Mucosa of gallbladder (tissue), 1 donor: ENCODE measurements at regions not wholly inside any gene's neighbourhood (a gene's known extent, or its start where the extent isn't known, plus 50 kb on each side); places are given as distances from the start of the nearest gene placed in this dataset.
A peak's percentile ranks its signal among the peaks of the same experiment; 100 is the strongest.

Experiments
- DNase-seq: peaks from one replicate; pipeline ENCODE4 v3.0.0-alpha.2; 2020; ENCODE audit warnings: low spot score
- donor health status: DM: no; HTN: no; CAD: no.

- DNase-seq: peak; percentile 18
Observed at GRCh38 chr6:141164042-141164743, 968.5 kb upstream of the GJE1 start.

GRCh38 chr6:141163107-141163506, 969.6 kb upstream of the GJE1 start:
- DNase-seq: no peak

GRCh38 chr6:141158740-141159139, 974.0 kb upstream of the GJE1 start:
- no peak for DNase-seq

- DNase-seq: no peak
Observed at GRCh38 chr6:141153563-141153962, 979.2 kb upstream of the GJE1 start.

GRCh38 chr6:141152951-141153350, 979.8 kb upstream of the GJE1 start:
- DNase-seq: no peak

- no peak for DNase-seq
Observed at GRCh38 chr6:141151710-141152417, 980.9 kb upstream of the GJE1 start.

GRCh38 chr6:141141870-141142269, 990.9 kb upstream of the GJE1 start:
- DNase-seq: no peak

GRCh38 chr6:141140905-141141304, 991.8 kb upstream of the GJE1 start:
- no peak for DNase-seq

GRCh38 chr6:141139461-141139860, 993.3 kb upstream of the GJE1 start:
- DNase-seq: no peak

- no peak for DNase-seq
Observed at GRCh38 chr6:141134723-141135122, 998.0 kb upstream of the GJE1 start.

- DNase-seq: no peak
Observed at GRCh38 chr6:141133836-141134235, 998.9 kb upstream of the GJE1 start.

- no peak for DNase-seq
Observed at GRCh38 chr6:141133346-141133745, 999.4 kb upstream of the GJE1 start.

GRCh38 chr6:141131616-141132015, 1001.1 kb upstream of the GJE1 start:
- no peak for DNase-seq

- DNase-seq: no peak
Observed at GRCh38 chr6:141123497-141123896, 1009.2 kb upstream of the GJE1 start.

- DNase-seq: no peak
Observed at GRCh38 chr6:141123049-141123448, 1009.7 kb upstream of the GJE1 start.

GRCh38 chr6:141118991-141119390, 1013.7 kb upstream of the GJE1 start:
- DNase-seq: no peak

- DNase-seq: no peak
Observed at GRCh38 chr6:141117874-141118273, 1014.9 kb upstream of the GJE1 start.

GRCh38 chr6:141110481-141110880, 1022.2 kb upstream of the GJE1 start:
- no peak for DNase-seq

GRCh38 chr6:141107591-141108160, 1025.0 kb upstream of the GJE1 start:
- DNase-seq: no peak

- no peak for DNase-seq
Observed at GRCh38 chr6:141105481-141105880, 1027.2 kb upstream of the GJE1 start.

- DNase-seq: no peak
Observed at GRCh38 chr6:141103246-141103645, 1029.5 kb upstream of the GJE1 start.

- DNase-seq: no peak
Observed at GRCh38 chr6:141097471-141097870, 1035.3 kb upstream of the GJE1 start.

GRCh38 chr6:141095308-141095707, 1037.4 kb upstream of the GJE1 start:
- no peak for DNase-seq
